Endodermal cell (in vitro differentiated cells): ENCODE measurements at regions not wholly inside any gene's neighbourhood (a gene's known extent, or its start where the extent isn't known, plus 50 kb on each side); places are given as distances from the start of the nearest gene placed in this dataset.

Experiments
- DNase-seq: peaks from one replicate; pipeline ENCODE4 v3.0.0-alpha.2; 2017
- H3K27ac ChIP-seq: 2 replicates; pipeline ENCODE4 v1.5.1; 2013; ENCODE audit warnings: mild to moderate bottlenecking, low read depth, low read length, moderate library complexity
- H3K27me3 ChIP-seq: 2 replicates; pipeline ENCODE4 v1.6.1; 2013; ENCODE audit warnings: mild to moderate bottlenecking, low read length, moderate library complexity; ENCODE audit not compliant: insufficient read depth, control insufficient read depth, poor library complexity, severe bottlenecking
- H3K36me3 ChIP-seq: 2 replicates; pipeline ENCODE4 v1.7.0; 2013; ENCODE audit warnings: mild to moderate bottlenecking, low read length, moderate library complexity; ENCODE audit not compliant: control insufficient read depth, insufficient read depth
- H3K4me1 ChIP-seq: one replicate; pipeline ENCODE4 v1.7.0; 2013; ENCODE audit warnings: low read length; ENCODE audit not compliant: control insufficient read depth, insufficient read depth
- H3K4me3 ChIP-seq: 2 replicates; pipeline ENCODE4 v1.5.1; 2013; ENCODE audit warnings: mild to moderate bottlenecking, low read length, moderate library complexity
- H3K9ac ChIP-seq: 2 replicates; pipeline ENCODE4 v1.6.1; 2013; ENCODE audit warnings: mild to moderate bottlenecking, low read length, moderate library complexity; ENCODE audit not compliant: poor library complexity, severe bottlenecking; ENCODE audit errors: extremely low read depth
- H3K9me3 ChIP-seq: 2 replicates; pipeline ENCODE4 v1.6.1; 2013; ENCODE audit warnings: mild to moderate bottlenecking, low read length, moderate library complexity; ENCODE audit not compliant: control insufficient read depth
- H3K27ac Mint-ChIP-seq: 2 replicates; pipeline ENCODE4 v1.8.0; 2020; ENCODE audit warnings: mixed read lengths
- H3K27me3 Mint-ChIP-seq: 2 replicates; pipeline ENCODE4 v1.8.0; 2021; ENCODE audit warnings: mild to moderate bottlenecking, mixed read lengths; ENCODE audit not compliant: insufficient read depth
- H3K36me3 Mint-ChIP-seq: 2 replicates; pipeline ENCODE4 v1.8.0; 2020; ENCODE audit warnings: low read depth, mixed read lengths
- H3K4me1 Mint-ChIP-seq: 2 replicates; pipeline ENCODE4 v1.8.0; 2020; ENCODE audit warnings: mixed read lengths
- H3K4me3 Mint-ChIP-seq: 2 replicates; pipeline ENCODE4 v1.8.0; 2020; ENCODE audit warnings: mild to moderate bottlenecking, moderate library complexity, mixed read lengths
- H3K9me3 Mint-ChIP-seq: 2 replicates; pipeline ENCODE4 v1.8.0; 2020; ENCODE audit warnings: mild to moderate bottlenecking, mixed read lengths
- CTCF ChIP-seq: fragments of 200-600 bp; sonication (generic); conservative IDR thresholded peaks from 2 replicates; pipeline ENCODE4 v1.5.0; 2021; ENCODE audit warnings: antibody characterized with exemption, mild to moderate bottlenecking
- WGBS, 2 experiments: methylation state at CpG; one replicate each; pipeline versions ENCODE4 v1.1.5 to v1.1.7; 2013; ENCODE audit warnings: missing lambda C conversion rate in 2 of 2, mixed read lengths in 1 of 2; ENCODE audit not compliant: insufficient coverage in 1 of 2, insufficient read length in 1 of 2; 5-methylcytosine and 5-hydroxymethylcytosine counted together

- Histone ChIP-seq H3K9ac (no peak overlapping the region), H3K9me3 (no peaks in the 10 kb centered on the region), H3K36me3 (no peaks in the 10 kb centered on the region), H3K27me3 (no peaks in the 10 kb centered on the region), H3K4me3 (no peak overlapping the region), H3K27ac (no peak overlapping the region), H3K4me1 (no peaks in the 10 kb centered on the region)
- no peak for DNase-seq
- no peaks in the 10 kb centered on the region for H3K4me1 Mint-ChIP-seq
- H3K9me3 Mint-ChIP-seq, result no peaks in the 10 kb centered on the region
- WGBS, 2 experiments, result 95% methylated on average over 7 to 11 of the region's 11 CpGs
- TF ChIP-seq CTCF, result no peak
- H3K4me3 Mint-ChIP-seq, result no peak overlapping the region
- H3K27me3 Mint-ChIP-seq, result no peaks in the 10 kb centered on the region
- H3K27ac Mint-ChIP-seq, result no peak overlapping the region
- no peaks in the 10 kb centered on the region for H3K36me3 Mint-ChIP-seq
Observed at GRCh38 chr5:89072842-89073672, 190.1 kb upstream of the MEF2C start.

- H3K9me3 Mint-ChIP-seq, result no peaks in the 10 kb centered on the region
- Histone ChIP-seq H3K9ac (no peak overlapping the region), H3K4me1 (no peaks in the 10 kb centered on the region), H3K27ac (no peak overlapping the region), H3K4me3 (no peak overlapping the region), H3K9me3 (no peaks in the 10 kb centered on the region), H3K36me3 (no peaks in the 10 kb centered on the region), H3K27me3 (no peaks in the 10 kb centered on the region)
- no peaks in the 10 kb centered on the region for H3K36me3 Mint-ChIP-seq
- no peaks in the 10 kb centered on the region for H3K27me3 Mint-ChIP-seq
- H3K4me3 Mint-ChIP-seq, result no peak overlapping the region
- no peaks in the 10 kb centered on the region for H3K4me1 Mint-ChIP-seq
- DNase-seq, result no peak
- no peak overlapping the region for H3K27ac Mint-ChIP-seq
- TF ChIP-seq CTCF, result no peak
- WGBS, 2 experiments, result 100% methylated on average over 1 of the region's 1 CpG
Observed at GRCh38 chr5:89071941-89072331, 189.0 kb upstream of the MEF2C start.

DNA sequence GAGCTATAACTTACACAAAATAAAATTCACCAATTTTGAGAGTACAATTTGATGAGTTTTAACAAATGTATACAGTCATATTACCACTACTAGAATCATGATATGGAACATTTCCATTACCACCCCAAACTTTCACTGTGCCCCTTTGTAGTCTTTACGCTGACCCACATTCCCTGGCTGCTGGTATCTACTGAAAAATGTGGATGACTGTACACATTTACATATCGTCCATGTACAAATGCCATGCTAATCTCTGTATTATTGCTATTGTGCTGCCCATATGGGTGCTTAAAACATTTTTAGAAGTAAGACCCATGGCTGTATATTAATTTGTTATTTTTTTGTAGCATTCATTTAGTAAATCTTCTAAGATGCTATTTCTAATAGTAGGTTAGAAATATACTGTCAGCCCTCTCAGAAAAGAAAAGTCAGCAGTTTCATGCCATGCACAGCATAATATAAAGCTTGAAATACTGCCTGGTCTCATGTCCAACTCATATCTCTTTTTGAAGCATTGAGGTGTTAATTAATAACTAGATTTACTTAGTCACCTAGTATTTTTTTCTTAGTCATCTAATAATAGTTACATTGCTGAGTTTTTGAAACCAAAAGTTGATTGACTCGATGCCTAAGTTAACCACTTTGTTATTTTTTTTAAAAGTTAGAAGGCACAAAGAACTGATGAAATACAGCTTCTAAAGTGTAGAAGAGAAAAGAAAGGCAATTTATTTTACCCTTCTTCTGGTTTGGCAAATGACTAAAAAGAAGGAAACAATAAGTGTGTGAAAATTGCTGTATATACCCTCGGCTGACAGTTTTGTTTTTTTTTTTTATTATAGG, 188.3 kb upstream of the MEF2C start:
- Histone ChIP-seq H3K4me1 (no peaks in the 10 kb centered on the region), H3K4me3 (no peak overlapping the region), H3K27me3 (no peaks in the 10 kb centered on the region), H3K27ac (no peak overlapping the region), H3K9ac (no peak overlapping the region), H3K36me3 (no peaks in the 10 kb centered on the region), H3K9me3 (no peaks in the 10 kb centered on the region)
- no peak for DNase-seq
- WGBS, 2 experiments, result 95 to 100% methylated on average over 2 to 4 of the region's 4 CpGs
- Mint-ChIP-seq H3K9me3 (no peaks in the 10 kb centered on the region), H3K27ac (no peak overlapping the region), H3K36me3 (no peaks in the 10 kb centered on the region), H3K27me3 (no peaks in the 10 kb centered on the region), H3K4me3 (no peak overlapping the region), H3K4me1 (no peaks in the 10 kb centered on the region)
- no peak for TF ChIP-seq CTCF
